HG02763 (cell line): ENCODE measurements at regions not wholly inside any gene's neighbourhood (a gene's known extent, or its start where the extent isn't known, plus 50 kb on each side); places are given as distances from the start of the nearest gene placed in this dataset.

Experiments
- ATAC-seq: cut with Tn5 transposase; IDR thresholded peaks from one replicate; pipeline ENCODE4 v1.9.1; 2021; ENCODE audit warnings: mild to moderate bottlenecking, moderate library complexity; ENCODE audit not compliant: unreplicated experiment

DNA sequence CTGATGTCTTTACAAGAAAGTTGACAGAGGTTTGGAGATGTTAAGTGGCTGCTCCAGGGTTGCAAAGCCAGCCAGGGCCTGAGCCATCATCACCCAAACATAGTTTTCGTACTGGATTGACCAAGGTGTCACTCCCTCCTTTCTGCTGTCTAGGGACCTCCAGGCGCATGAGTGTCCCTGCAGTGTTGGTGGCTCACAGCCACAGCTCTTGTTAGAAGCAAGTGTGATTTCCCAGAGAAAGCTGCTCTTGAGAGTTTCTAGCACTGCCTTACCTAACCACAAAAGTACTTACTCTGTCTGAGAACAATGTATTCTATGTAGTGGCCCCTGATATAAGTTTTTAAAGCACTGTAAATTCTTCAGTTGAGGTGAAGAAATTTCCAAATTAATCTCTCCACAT lies 144.1 kb downstream of the SOX2 start:
- no peak for ATAC-seq

DNA sequence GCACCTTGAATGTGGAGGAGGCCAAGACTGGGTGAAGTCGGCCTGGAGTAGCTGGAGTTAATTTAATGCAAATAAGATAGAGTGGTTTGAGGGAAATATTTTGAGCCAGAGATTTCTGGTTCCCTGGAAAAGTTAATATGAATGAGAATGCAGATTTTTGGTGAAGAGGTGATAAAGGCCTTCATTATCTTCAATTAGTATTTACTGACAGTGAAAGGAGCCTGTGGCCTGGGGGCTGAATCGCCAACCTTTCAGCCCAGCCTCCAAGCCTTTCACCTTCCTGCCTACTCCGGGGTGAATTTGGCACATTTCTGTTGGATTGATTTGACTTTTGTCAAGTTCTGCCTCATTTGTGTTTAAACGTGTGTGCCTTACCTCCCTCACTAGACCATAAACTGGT lies 147.8 kb downstream of the SOX2 start:
- ATAC-seq: no peak

DNA sequence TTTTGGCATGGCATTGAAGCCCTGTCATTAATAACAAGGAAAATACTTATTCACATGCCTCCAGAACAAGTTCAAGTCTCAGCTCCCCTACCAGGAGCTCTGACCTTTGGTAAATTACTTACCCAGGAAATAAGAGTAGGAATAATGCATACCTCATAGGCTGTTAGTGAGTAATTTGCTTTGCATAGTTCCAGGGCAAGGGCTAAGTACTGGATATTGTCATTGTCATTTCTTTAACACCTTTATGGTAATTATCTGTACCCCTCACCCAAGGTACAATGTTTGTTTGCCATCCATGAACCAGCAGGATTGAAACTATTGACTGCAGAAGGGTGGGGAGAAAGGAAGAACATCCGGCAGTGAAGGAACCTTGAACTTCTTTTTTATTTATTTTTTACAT lies 148.5 kb downstream of the SOX2 start:
- ATAC-seq: no peak

DNA sequence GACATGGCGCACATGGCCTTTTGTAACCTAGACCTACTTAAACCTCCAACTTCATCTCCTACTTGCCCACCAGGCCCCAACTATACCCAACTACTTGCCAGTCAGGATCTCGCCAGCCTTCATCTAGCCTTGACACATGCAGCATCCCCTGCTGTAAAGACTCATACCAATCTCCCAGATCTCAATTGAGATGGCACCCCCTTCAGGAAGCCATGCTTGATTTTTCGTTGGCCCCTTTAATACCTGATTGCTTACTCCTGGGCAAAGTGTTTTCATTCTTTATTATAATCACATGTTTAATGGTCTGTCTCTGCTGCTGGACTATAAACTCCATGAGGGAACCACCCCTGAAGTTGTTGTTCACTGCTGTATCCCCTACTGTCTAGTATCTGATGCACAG lies 150.8 kb downstream of the SOX2 start:
- ATAC-seq: no peak

DNA sequence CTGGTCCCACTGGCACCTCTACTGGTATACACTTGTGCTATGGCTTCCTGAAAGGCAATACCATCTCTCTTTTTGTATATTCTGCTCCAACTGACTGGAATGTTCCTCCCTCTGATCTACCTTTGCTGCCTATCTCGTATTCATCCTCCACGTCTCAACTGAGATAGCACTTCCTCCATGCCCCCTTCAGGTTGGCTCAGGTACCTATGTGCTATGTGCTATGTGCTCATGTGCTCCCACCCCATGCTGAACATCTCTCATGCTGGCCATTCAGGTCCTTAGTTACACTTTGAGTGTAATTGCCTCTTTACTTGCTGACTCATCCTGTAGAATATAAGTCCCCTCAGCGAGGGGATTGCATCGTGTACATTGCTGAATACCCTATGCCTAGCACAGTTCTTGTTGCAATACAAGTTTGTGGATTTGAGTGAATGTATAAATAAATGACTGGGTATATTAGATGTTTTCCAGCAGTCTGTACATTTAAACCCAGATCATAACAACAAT lies 156.9 kb downstream of the SOX2 start:
- no peak for ATAC-seq

DNA sequence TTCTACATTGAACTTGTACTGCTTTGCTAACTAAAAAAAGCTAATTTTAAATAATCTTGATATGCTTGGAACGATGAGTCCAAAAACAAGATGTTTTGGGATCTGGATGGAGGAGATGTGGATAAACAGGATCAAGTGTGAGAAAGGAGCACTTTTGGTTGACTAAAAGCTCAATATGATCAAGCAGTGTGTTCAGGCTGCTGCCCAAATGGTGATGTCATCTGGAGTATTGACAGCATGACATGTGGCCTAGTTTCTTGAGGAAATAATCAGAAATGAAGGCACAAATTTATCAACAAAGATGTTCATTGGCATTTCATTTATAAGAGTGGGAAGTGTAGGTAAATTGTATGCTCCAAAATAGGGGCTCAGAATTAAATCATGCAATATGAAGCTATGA lies 161.2 kb downstream of the SOX2 start:
- ATAC-seq: no peak

DNA sequence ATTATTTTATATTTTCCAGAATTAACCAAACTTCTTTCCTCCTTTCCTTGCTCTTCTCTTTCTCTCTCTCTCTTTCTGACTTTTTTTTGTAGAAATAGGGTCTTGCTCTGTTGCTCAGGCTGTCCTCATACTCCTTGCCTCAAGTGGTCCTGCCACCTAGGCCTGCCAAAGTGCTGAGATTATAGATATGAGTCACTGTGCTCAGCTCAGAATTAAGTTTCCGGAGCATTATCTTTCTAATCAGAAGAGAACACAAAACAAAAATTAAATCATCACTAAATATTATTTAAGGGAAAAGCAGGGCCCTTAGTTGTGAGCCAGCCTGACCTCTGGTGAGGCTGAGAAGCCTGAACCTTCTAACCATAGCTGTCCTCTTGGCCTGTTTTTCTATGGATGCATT lies 168.2 kb downstream of the SOX2 start:
- ATAC-seq: no peak

DNA sequence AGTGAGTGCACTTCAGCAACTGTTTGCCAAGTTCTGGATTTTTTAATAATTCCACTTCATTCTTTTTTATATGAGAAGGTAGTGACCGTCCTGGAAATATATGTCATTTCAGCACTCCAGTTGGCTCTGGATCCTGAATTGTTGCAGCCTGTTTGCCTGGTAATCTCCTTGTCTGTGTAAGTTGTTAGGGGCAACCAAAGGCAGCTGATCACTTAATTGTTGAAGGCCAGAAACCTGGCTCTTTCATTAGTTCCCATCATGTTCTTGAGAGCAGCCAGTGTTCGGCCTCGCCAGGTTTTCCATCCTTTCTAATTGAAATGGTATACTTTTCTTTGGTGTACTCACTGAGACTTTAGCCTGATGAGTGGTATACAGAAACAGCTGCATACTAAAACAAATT lies 168.6 kb downstream of the SOX2 start:
- no peak for ATAC-seq

DNA sequence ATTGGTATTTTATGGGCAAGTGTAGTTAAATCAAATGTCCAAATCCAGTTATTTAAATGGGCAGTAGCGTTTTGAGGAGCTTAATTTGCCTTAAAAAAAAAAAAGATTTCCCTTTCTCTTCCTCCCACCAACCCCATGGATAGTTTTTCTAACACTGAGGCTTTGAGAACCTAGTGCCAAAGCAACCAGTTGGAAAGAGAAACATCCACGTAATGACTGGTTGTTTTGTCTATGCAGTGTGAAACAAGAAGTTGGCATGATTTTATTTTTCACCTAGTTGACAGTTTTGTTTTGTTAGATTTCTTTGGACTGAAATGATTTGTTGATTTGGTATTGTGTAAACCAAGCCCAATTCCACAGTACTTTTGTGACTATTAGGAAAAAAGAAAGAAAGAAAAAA lies 170.0 kb downstream of the SOX2 start:
- no peak for ATAC-seq

DNA sequence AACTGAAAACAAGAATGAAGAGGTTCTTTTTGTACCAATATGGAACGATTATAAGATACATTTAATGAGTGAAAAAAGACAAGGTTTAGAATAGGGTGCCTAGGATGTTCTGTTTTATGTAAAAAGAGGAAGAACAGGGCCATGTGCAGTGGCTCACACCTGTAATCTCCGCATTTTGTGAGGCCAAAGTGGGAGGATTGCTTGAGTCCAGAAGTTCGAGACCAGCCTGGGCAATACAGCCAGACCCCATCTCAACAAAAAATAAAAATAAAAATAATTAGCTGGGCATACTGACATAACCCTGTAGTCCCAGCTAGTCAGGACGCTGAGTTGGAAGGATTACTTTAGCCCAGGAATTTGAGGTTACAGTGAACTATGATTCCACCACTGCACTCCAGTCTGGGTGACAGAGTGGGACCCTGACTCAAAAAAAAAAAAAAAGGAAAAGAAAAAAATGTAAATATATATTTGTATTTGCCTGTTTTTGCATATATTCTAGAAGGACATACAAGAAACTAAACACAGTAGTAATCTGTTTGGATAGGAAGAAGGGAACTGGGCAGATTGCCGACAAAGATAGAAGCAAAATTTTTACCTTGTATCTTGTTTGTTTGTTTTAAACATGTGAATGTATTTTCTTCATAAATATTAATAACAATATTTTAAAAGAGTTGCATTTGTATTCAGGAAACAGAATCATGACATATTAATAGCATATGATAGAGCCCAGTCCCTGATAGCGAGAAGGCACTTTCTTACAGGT lies 174.3 kb downstream of the SOX2 start:
- no peak for ATAC-seq

DNA sequence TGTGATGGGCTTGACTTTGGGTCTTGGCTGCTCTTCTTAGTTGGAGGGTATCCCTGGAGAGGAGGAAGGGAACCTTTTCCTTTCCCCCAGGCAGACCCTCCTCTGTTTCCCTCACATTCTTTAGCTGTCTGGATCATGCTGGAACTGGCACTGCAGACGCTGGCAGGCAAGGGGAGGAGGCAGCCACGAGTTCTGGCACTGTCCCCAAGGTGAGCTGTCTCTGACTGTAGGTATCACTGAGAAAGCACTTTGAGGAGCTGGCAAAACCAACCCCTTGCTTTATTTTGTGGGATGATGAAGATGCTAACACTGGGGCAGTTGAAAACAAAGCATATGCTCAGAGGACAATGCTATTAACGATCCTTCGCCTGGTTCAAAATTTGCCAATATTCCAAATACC lies 175.0 kb downstream of the SOX2 start:
- no peak for ATAC-seq

DNA sequence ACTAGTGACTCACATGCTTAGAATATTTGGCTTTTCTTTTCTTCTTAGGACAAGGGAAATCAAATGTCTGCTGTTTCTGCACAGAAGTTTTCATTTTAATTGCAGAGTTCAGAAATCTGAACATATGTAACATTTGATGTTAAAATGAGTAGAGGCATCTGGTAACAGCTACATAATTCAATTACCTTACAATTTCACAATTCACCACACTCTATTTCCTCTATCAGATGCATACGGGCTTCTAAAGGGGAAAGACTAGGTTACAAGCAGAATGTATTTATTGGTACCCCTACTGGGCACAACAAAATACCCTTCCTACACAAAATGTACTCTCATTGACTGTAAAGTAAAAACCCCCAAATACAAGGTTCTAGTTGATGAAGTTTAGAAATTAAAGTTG lies 176.0 kb downstream of the SOX2 start:
- no peak for ATAC-seq

DNA sequence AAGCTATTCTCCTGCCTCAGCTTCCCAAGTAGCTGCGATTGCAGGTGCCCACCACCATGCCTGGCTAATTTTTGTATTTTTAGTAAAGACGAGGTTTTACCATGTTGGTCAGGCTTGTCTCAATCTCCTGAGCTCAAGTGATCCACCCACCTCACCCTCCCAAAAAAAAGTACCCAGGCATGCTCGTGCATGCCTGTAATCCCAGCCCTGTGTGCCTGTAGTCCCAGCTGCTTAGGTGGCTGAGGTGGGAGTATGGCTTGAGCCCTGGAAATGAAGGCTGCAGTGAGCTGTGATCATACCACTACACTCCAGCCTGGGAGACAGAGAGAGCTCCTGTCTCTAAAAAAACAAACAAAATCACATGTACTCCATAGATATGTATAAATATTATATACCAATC lies 176.5 kb downstream of the SOX2 start:
- no peak for ATAC-seq

DNA sequence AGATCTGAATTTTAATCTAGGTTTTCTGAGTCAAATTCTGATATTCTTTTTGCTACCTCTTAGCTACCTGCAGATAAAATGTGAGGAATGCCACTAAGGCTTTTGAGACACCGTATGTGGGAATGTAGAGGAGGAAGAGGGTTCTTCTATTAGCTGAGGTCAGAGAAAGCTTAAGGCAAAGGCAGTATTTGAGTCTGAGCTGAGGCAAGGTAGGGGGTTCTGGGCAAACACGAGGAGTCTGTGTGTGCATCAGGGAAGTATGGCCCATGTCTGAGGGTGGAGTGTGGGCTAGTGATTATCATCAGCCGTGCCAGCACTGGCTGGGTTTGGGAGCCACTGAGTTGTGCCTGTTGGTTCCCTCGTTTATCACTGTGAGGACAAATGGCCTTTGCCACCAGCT lies 181.1 kb downstream of the SOX2 start:
- no peak for ATAC-seq

DNA sequence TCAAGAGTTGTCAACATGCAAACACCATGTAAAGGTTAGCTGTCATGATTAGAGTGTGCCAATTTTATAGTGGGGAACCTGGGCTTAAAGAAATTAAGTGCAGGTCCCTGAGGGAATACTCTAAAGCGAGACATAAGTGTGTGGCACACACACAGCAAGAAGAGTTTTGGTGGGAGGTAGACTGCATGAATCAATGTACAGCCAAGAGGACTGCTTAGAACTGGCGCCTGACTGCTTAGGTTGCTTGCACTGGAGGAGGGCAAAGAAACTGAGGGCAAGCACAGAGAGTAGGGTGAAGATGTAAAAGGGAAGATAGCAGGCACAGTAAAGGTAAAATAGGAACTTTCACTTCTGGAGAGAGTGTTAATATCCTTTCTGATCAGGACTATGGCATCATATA lies 184.9 kb downstream of the SOX2 start:
- no peak for ATAC-seq

DNA sequence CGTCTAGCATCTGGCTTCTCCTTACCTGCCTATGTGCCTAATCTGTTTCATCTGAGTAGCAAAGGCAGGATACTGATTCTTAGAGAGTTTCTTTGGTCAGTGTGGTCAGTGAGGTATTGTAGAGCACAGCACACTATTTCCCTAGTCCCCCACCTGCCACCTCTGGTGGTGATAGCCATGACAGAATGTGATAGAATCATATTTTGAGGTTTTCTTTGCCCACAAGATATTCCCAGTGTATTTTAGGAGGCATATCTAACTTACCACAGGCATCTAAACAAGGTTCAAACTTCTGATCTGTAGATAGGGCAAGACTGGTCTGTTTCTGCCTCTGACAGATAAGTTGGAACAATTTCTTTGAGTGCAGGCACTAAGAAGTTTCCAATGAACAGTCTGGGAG lies 188.0 kb downstream of the SOX2 start:
- ATAC-seq: no peak

DNA sequence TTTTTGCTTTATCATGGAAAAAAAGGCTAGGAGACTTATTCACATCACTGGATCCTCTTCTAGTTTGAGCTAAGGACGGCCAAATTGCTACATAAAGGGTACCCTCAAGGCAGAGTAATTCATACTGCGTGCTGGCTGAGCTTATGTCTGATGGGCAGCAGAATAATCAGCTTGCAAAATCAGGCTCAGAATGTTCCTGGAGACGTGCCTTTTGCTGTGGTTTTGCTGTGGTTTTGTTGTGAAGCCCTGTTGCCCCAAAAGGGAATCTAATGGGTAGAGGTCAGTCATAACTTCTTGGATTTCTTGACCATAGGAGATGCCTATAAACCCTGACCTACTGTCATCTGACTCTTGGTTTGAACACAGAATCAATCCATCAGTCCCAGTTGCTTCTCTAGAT lies 189.9 kb downstream of the SOX2 start:
- ATAC-seq: no peak

DNA sequence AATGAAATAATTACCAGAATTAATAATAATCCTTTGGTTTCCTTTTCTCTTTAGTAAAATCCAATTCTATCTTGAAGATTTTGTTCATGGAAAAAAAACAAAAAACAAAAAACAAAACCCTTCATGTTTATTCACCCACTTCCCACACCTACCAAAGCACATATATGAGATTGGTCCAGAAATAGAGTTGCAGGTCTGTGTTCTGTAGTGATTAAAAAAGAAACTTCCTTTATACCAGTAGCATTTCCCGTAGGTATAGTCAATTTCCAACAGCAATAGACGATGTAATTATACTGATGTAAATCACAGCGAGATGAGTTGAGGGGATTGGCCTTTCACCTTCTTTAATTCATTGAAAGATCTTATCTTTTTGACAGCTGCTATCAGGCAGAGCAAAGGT lies 194.6 kb downstream of the SOX2 start:
- ATAC-seq: no peak

DNA sequence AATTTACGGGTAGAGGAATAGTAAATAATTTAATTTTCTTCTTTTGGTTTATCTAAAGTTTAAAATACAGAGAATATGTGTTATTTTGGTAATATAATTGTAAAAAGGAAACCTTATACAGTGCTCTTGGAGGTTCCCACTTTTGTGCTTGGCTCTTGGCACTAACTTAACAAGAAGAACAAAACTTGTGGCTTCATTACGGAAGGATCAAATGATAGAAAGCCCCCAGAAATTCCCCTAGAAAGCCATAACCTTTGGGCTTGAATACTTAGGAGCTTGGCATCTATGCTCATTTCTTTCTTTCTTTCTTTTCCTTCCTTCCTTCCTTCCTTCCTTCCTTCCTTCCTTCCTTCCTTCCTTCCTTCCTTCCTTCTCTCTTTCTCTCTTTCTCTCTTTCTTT lies 197.5 kb downstream of the SOX2 start:
- ATAC-seq: no peak

DNA sequence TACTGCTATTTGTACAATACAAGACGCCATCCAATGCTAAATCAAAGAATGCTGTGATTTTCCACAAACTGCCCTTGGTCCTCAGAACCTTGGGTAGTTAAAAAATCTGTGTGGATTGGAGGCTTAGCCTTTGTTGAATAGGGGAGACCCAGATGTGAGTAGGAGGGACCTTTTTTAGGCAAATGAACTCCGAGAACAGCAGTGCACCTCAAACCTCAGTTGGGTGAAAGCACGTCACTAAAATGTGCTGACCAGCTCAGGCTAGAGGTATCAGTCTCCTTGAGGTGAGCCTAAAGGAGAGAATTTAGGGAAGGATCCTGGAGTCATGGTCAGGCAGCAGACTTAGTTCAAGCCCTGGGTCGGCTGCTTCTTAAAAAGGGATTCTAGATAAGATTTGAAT lies 200.7 kb downstream of the SOX2 start:
- ATAC-seq: no peak

DNA sequence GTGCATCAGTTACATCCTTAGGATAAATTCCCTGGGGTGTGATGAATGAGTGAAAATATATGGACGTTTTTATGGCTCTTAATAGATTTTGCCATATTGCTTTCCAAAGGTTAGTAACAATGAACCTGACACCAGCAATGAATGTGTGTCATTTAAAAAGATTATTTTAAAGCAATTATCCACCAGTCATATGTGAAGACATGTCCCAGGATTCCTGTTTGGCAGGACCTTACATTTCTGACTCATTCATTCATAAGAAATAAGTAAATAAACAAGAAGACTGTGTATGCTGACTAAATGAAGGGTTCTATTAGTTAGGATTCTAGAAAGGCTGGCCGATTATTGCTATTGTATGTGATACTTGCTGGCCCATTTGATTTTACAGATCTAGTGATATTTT lies 201.5 kb downstream of the SOX2 start:
- ATAC-seq: no peak

DNA sequence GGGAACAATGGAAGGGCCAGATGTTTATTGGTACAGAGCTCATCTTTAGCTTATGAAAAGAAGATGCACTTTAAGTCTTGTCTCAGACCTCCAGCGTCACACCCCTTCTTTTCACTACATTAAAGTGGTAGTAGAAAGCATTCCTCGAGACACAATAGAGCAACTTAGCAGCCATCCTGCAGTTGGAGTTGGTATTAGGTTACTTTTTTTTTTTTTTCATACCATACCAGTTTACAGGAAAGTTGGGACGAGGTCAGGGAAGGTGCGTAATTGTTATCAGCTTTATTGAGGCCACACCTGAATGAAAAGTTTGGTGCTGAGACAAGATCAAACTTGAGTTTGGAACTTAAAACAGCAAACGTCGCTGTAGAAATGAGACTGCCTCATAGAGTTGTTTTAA lies 203.8 kb downstream of the SOX2 start:
- no peak for ATAC-seq

DNA sequence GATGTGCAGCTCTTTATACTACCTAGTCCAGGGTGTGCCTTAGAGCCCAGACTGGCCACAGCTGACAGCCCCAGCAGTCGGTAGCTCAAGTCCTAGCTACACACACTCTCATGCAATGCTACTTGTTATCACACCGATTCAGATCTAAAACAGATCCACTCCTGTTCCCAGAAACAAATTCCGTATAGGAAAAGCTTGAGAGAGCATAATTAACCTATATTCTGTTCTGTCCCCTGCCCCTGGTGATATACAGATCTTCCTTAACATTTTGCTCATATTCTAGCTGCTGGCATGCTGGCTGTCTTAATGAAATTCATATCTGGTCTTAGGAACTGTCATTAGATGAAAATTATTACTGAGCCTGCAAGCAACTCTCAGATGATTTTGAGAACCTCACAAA lies 204.3 kb downstream of the SOX2 start:
- ATAC-seq: no peak
